GM12878 (cell line): ENCODE measurements at regions not wholly inside any gene's neighbourhood (a gene's known extent, or its start where the extent isn't known, plus 50 kb on each side); places are given as distances from the start of the nearest gene placed in this dataset.

Experiments
- ATAC-seq: fragments of 200-7000 bp; cut with Tn5 transposase; 3 replicates; pipeline ENCODE4 v1.9.1; 2020; ENCODE audit warnings: mild to moderate bottlenecking, moderate library complexity
- BruUV-seq: library from RNA; stranded (reverse); fragments of 400-500 nt; replicated peaks from 2 replicates; lab custom pipeline; 2021; lab: Mats Ljungman, UMichigan
- CTCF ChIA-PET: fragments of 300-600 bp; sonication (Branson Sonifier 250); formaldehyde crosslinking; extraction: SDS; loops from one replicate; lab custom pipeline; 2021; ENCODE audit warnings: inconsistent platforms; lab: Yijun Ruan, JAX
- POLR2A ChIA-PET: fragments of 350-600 bp; formaldehyde crosslinking; extraction: SDS; loops from one replicate; lab custom pipeline; 2021; ENCODE audit warnings: inconsistent platforms; lab: Charles Lee
- RAD21 ChIA-PET: fragments of 300-600 bp; sonication (Branson Sonifier 250); formaldehyde crosslinking; loops from one replicate; lab custom pipeline; 2023; ENCODE audit warnings: antibody characterized with exemption; ENCODE audit not compliant: unreplicated experiment; lab: Charles Lee
- SMC1A ChIA-PET: fragments of 300-600 bp; sonication (Branson Sonifier 250); formaldehyde crosslinking; loops from one replicate; lab custom pipeline; 2023; ENCODE audit not compliant: unreplicated experiment, uncharacterized antibody; lab: Charles Lee
- DNase-seq: peaks from one replicate; pipeline ENCODE4 v3.0.0-alpha.2; 2011; ENCODE audit warnings: low read depth, low spot score
- FAIRE-seq: peaks from 3 replicates; lab custom pipeline; 2011; peaks lifted over from hg19 to GRCh38; lab: Jason Lieb, UNC
- H2AFZ ChIP-seq: 2 replicates; pipeline ENCODE4 v1.6.0; 2011; ENCODE audit warnings: low read depth, low read length, control low read depth; ENCODE audit not compliant: control insufficient read depth
- H3K27ac ChIP-seq: 2 replicates; pipeline ENCODE4 v1.5.1; 2011; ENCODE audit warnings: control low read depth; ENCODE audit not compliant: control insufficient read depth, insufficient read depth
- H3K27me3 ChIP-seq, 2 experiments: replicated peaks in 1 of 2; 2 replicates each; pipeline versions ENCODE4 v1.6.0 to v1.6.1; 2011; ENCODE audit warnings: low read length in 1 of 2; ENCODE audit not compliant: control insufficient read depth in 2 of 2, insufficient read depth in 2 of 2
- H3K36me3 ChIP-seq, 2 experiments: 2 replicates each; pipeline ENCODE4 v1.5.1; 2011; ENCODE audit warnings: low read length in 1 of 2; ENCODE audit not compliant: control insufficient read depth in 2 of 2, insufficient read depth in 2 of 2
- H3K4me1 ChIP-seq: 2 replicates; pipeline ENCODE4 v1.6.1; 2011; ENCODE audit warnings: mild to moderate bottlenecking, low read length, moderate library complexity, mixed read lengths; ENCODE audit not compliant: control insufficient read depth, insufficient read depth
- H3K4me2 ChIP-seq: 2 replicates; pipeline ENCODE4 v1.6.0; 2011; ENCODE audit warnings: control low read depth; ENCODE audit not compliant: control insufficient read depth, insufficient read depth
- H3K4me3 ChIP-seq: fragments of 200-600 bp; sonication (generic); 2 replicates; pipeline ENCODE4 v1.5.1; 2016
- H3K79me2 ChIP-seq: 2 replicates; pipeline ENCODE4 v1.6.0; 2011; ENCODE audit warnings: low read length; ENCODE audit not compliant: control insufficient read depth, insufficient read depth
- H3K9ac ChIP-seq: 2 replicates; pipeline ENCODE4 v1.8.0; 2011; ENCODE audit warnings: low read length, control low read depth, mixed read lengths; ENCODE audit not compliant: control insufficient read depth, insufficient read depth
- H3K9me3 ChIP-seq: replicated peaks from 3 replicates; pipeline ENCODE4 v1.5.1; 2011; ENCODE audit warnings: mild to moderate bottlenecking, low read length; ENCODE audit not compliant: control insufficient read depth, insufficient read depth
- H4K20me1 ChIP-seq: 2 replicates; pipeline ENCODE4 v1.6.0; 2011; ENCODE audit not compliant: control insufficient read depth, insufficient read depth
- EZH2 ChIP-seq: IDR thresholded peaks from 2 replicates; pipeline ENCODE4 v1.6.1; 2012; ENCODE audit warnings: low read depth, mild to moderate bottlenecking, control low read depth, inconsistent platforms, low read length, borderline replicate concordance; ENCODE audit not compliant: control insufficient read depth
- IKZF1 ChIP-seq: fragments of 450-650 bp; conservative IDR thresholded peaks from 2 replicates; pipeline ENCODE4 v1.6.1; 2017; ENCODE audit warnings: antibody characterized with exemption, mild to moderate bottlenecking
- MTA3 ChIP-seq: IDR thresholded peaks from 2 replicates; pipeline ENCODE4 v1.6.1; 2012; ENCODE audit warnings: low read length, inconsistent platforms, borderline replicate concordance
- NFIC ChIP-seq: IDR thresholded peaks from 2 replicates; pipeline ENCODE4 v1.6.1; 2012; ENCODE audit warnings: low read depth, mild to moderate bottlenecking, inconsistent platforms, low read length, moderate library complexity
- NFXL1 ChIP-seq: fragments of 450-650 bp; IDR thresholded peaks from 2 replicates; pipeline ENCODE4 v1.6.1; 2017; ENCODE audit warnings: antibody characterized with exemption, mild to moderate bottlenecking, borderline replicate concordance
- NR2C1 ChIP-seq: fragments of 450-650 bp; IDR thresholded peaks from 2 replicates; pipeline ENCODE4 v1.6.1; 2017; ENCODE audit warnings: antibody characterized with exemption, mild to moderate bottlenecking, moderate library complexity
- RAD51 ChIP-seq: fragments of 450-650 bp; IDR thresholded peaks from 2 replicates; pipeline ENCODE4 v1.6.1; 2016; ENCODE audit warnings: moderate library complexity, mild to moderate bottlenecking, inconsistent platforms
- SIN3A ChIP-seq: IDR thresholded peaks from 2 replicates; pipeline ENCODE4 v1.6.1; 2012; ENCODE audit warnings: low read depth, low read length, improper control_type of control experiment
- SREBF2 ChIP-seq: IDR thresholded peaks from 2 replicates; pipeline ENCODE4 v1.6.1; 2012; ENCODE audit warnings: mild to moderate bottlenecking, low read length
- STAT3 ChIP-seq: IDR thresholded peaks from 2 replicates; pipeline ENCODE4 v1.6.1; 2011; ENCODE audit warnings: low read depth, low read length, improper control_type of control experiment
- ZNF622 ChIP-seq: fragments of 450-650 bp; IDR thresholded peaks from 2 replicates; pipeline ENCODE4 v1.6.1; 2017; ENCODE audit warnings: mild to moderate bottlenecking, inconsistent platforms
- ZZZ3 ChIP-seq: IDR thresholded peaks from 2 replicates; pipeline ENCODE4 v1.6.1; 2011; ENCODE audit warnings: low read depth; ENCODE audit not compliant: control insufficient read depth, insufficient read length
- WGBS: methylation state at CpG from one replicate; pipeline ENCODE4 v1.1.6; 2016; ENCODE audit warnings: low lambda C conversion rate; ENCODE audit not compliant: insufficient replicate concordance, insufficient coverage; ENCODE audit errors: missing lambda C conversion rate; 5-methylcytosine and 5-hydroxymethylcytosine counted together
- in situ Hi-C: fragments of 300-500 bp; cut with MboI; formaldehyde crosslinking; loops from 9 replicates; pipeline ENCODE4 v1.14.3; 2018; ENCODE audit warnings: mixed read lengths
- intact Hi-C: fragments of 100-400 bp; cut with micrococcal nuclease; formaldehyde crosslinking; loops from one replicate; pipeline ENCODE4 v1.14.2; 2022; ENCODE audit not compliant: unreplicated experiment
- TF ChIP-seq, protein P1 (sequence below): IDR thresholded peaks from 2 replicates; pipeline ENCODE4 v1.6.1; 2012; ENCODE audit warnings: mild to moderate bottlenecking, low read depth, low read length
- TF ChIP-seq, protein P2 (sequence below): fragments of 450-650 bp; conservative IDR thresholded peaks from 2 replicates; pipeline ENCODE4 v1.6.1; 2017; ENCODE audit warnings: mild to moderate bottlenecking, moderate library complexity
- TF ChIP-seq, protein P3 (sequence below): fragments of 450-650 bp; formaldehyde crosslinking; IDR thresholded peaks from 2 replicates; pipeline ENCODE4 v1.4.0; 2022; ENCODE audit warnings: mild to moderate bottlenecking, moderate library complexity
- TF ChIP-seq, protein P4 (sequence below): IDR thresholded peaks from 2 replicates; pipeline ENCODE4 v1.6.1; 2011; ENCODE audit warnings: mild to moderate bottlenecking, low read depth, low read length, moderate library complexity; ENCODE audit not compliant: insufficient replicate concordance

DNA sequence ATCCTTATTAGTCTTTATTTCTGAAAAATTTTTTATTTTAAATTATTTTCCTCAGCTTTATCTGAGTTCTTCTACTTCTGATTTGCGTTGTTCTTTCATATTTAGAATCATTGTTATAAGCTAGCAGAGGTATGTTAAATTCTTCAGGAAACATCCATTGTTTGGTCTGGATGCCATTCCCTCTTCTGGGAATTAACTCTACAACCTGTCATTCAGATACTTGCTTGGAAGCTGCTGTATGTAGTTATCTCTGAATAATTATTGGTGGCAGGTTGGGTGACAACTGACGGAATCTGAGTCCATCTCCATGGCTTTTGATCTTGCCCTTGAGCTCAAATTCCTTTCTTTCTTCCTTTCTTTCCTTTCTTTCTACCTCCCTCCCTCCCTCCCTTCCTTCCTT, 61.9 kb downstream of the DDIT4L start:
- no peak for ATAC-seq
- WGBS = 47% methylated on average over 2 of the region's 2 CpGs
- Histone ChIP-seq H2AFZ (no peak overlapping the region), H3K27ac (no peak overlapping the region), H3K4me2 (no peak overlapping the region), H3K9me3 (no peaks in the 10 kb centered on the region; the same call in 2 of the 3 replicates), H3K4me3 (no peak overlapping the region), H3K4me1 (no peaks in the 10 kb centered on the region), H3K36me3 (no peaks in the 10 kb centered on the region), H4K20me1 (no peaks in the 10 kb centered on the region), H3K79me2 (no peaks in the 10 kb centered on the region), H3K9ac (no peak overlapping the region), H3K27me3 (no peaks in the 10 kb centered on the region)
- ChIA-PET RAD21 (no interaction called here), POLR2A (no interaction called here), SMC1A (no interaction called here), CTCF (no interaction called here)
- in situ Hi-C loops = no loop called here
- intact Hi-C loops = no loop called here
- FAIRE-seq = no peak
- DNase-seq = no peak
- no TSS peak for BruUV-seq
- TF ChIP-seq NFIC (no peak), NR2C1 (no peak), NFXL1 (no peak), SIN3A (no peak), RAD51 (no peak), MTA3 (no peak), ZZZ3 (no peak), STAT3 (no peak), ZNF622 (no peak), IKZF1 (no peak), EZH2 (no peak), SREBF2 (no peak)
- TF ChIP-seq, protein P1, sequence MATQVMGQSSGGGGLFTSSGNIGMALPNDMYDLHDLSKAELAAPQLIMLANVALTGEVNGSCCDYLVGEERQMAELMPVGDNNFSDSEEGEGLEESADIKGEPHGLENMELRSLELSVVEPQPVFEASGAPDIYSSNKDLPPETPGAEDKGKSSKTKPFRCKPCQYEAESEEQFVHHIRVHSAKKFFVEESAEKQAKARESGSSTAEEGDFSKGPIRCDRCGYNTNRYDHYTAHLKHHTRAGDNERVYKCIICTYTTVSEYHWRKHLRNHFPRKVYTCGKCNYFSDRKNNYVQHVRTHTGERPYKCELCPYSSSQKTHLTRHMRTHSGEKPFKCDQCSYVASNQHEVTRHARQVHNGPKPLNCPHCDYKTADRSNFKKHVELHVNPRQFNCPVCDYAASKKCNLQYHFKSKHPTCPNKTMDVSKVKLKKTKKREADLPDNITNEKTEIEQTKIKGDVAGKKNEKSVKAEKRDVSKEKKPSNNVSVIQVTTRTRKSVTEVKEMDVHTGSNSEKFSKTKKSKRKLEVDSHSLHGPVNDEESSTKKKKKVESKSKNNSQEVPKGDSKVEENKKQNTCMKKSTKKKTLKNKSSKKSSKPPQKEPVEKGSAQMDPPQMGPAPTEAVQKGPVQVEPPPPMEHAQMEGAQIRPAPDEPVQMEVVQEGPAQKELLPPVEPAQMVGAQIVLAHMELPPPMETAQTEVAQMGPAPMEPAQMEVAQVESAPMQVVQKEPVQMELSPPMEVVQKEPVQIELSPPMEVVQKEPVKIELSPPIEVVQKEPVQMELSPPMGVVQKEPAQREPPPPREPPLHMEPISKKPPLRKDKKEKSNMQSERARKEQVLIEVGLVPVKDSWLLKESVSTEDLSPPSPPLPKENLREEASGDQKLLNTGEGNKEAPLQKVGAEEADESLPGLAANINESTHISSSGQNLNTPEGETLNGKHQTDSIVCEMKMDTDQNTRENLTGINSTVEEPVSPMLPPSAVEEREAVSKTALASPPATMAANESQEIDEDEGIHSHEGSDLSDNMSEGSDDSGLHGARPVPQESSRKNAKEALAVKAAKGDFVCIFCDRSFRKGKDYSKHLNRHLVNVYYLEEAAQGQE = no peak
- TF ChIP-seq, protein P2, sequence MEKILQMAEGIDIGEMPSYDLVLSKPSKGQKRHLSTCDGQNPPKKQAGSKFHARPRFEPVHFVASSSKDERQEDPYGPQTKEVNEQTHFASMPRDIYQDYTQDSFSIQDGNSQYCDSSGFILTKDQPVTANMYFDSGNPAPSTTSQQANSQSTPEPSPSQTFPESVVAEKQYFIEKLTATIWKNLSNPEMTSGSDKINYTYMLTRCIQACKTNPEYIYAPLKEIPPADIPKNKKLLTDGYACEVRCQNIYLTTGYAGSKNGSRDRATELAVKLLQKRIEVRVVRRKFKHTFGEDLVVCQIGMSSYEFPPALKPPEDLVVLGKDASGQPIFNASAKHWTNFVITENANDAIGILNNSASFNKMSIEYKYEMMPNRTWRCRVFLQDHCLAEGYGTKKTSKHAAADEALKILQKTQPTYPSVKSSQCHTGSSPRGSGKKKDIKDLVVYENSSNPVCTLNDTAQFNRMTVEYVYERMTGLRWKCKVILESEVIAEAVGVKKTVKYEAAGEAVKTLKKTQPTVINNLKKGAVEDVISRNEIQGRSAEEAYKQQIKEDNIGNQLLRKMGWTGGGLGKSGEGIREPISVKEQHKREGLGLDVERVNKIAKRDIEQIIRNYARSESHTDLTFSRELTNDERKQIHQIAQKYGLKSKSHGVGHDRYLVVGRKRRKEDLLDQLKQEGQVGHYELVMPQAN = no peak
- TF ChIP-seq, protein P3, sequence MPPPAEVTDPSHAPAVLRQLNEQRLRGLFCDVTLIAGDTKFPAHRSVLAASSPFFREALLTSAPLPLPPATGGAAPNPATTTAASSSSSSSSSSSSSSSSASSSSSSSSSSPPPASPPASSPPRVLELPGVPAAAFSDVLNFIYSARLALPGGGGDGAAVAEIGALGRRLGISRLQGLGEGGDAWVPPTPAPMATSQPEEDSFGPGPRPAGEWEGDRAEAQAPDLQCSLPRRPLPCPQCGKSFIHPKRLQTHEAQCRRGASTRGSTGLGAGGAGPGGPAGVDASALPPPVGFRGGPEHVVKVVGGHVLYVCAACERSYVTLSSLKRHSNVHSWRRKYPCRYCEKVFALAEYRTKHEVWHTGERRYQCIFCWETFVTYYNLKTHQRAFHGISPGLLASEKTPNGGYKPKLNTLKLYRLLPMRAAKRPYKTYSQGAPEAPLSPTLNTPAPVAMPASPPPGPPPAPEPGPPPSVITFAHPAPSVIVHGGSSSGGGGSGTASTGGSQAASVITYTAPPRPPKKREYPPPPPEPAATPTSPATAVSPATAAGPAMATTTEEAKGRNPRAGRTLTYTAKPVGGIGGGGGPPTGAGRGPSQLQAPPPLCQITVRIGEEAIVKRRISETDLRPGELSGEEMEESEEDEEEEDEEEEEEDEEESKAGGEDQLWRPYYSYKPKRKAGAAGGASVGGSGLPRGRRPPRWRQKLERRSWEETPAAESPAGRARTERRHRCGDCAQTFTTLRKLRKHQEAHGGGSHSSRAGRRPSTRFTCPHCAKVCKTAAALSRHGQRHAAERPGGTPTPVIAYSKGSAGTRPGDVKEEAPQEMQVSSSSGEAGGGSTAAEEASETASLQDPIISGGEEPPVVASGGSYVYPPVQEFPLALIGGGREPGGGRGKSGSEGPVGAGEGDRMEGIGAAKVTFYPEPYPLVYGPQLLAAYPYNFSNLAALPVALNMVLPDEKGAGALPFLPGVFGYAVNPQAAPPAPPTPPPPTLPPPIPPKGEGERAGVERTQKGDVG (CRISPR knock-in tag) = no peak
- TF ChIP-seq, protein P4, sequence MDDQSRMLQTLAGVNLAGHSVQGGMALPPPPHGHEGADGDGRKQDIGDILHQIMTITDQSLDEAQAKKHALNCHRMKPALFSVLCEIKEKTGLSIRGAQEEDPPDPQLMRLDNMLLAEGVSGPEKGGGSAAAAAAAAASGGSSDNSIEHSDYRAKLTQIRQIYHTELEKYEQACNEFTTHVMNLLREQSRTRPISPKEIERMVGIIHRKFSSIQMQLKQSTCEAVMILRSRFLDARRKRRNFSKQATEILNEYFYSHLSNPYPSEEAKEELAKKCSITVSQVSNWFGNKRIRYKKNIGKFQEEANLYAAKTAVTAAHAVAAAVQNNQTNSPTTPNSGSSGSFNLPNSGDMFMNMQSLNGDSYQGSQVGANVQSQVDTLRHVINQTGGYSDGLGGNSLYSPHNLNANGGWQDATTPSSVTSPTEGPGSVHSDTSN = no peak
